ENCODE measurements at regions not wholly inside any gene's neighbourhood (a gene's known extent, or its start where the extent isn't known, plus 50 kb on each side); places are given as distances from the start of the nearest gene placed in this dataset.

- TF ChIP-seq, protein P1, sequence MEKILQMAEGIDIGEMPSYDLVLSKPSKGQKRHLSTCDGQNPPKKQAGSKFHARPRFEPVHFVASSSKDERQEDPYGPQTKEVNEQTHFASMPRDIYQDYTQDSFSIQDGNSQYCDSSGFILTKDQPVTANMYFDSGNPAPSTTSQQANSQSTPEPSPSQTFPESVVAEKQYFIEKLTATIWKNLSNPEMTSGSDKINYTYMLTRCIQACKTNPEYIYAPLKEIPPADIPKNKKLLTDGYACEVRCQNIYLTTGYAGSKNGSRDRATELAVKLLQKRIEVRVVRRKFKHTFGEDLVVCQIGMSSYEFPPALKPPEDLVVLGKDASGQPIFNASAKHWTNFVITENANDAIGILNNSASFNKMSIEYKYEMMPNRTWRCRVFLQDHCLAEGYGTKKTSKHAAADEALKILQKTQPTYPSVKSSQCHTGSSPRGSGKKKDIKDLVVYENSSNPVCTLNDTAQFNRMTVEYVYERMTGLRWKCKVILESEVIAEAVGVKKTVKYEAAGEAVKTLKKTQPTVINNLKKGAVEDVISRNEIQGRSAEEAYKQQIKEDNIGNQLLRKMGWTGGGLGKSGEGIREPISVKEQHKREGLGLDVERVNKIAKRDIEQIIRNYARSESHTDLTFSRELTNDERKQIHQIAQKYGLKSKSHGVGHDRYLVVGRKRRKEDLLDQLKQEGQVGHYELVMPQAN (IDR thresholded peaks at IDR 0.05; ENCODE audit: borderline replicate concordance), result no peak
- TF ChIP-seq GTF2F1 (IDR thresholded peaks at IDR 0.05; ENCODE audit: low read depth, low read length), result no peak
- TF ChIP-seq NRF1 (conservative IDR thresholded peaks at IDR 0.05 in 1 of 2, IDR thresholded peaks at IDR 0.05 in 1 of 2), result no peak
- no peak for TF ChIP-seq ZFP36 (IDR thresholded peaks at IDR 0.05; ENCODE audit: low read depth, low read length, partially characterized antibody)
These were observed 930.7 kb downstream of the CDH8 start for GRCh38 chr16:61105544-61105943.
